ENCODE measurements at regions not wholly inside any gene's neighbourhood (a gene's known extent, or its start where the extent isn't known, plus 50 kb on each side); places are given as distances from the start of the nearest gene placed in this dataset.

GRCh38 chr3:83946554-83946953 lies 1012.2 kb upstream of the CADM2 start:
- no peaks in the 10 kb centered on the region for H3K36me3 ChIP-seq (ENCODE audit: low read depth, missing control alignments)
- TF ChIP-seq CTCF (IDR thresholded peaks at IDR 0.05) = no peak
- no peak for TF ChIP-seq POLR2A (IDR thresholded peaks at IDR 0.05)
- 35 to 40% methylated on average over 4 of the region's 4 CpGs for WGBS, 2 donors

GRCh38 chr3:83948771-83949170 lies 1010.0 kb upstream of the CADM2 start:
- Histone ChIP-seq H3K4me1 (no peaks in the 10 kb centered on the region), H3K4me3 (no peak overlapping the region), H3K9me3 (no peaks in the 10 kb centered on the region), H3K36me3 (ENCODE audit: low read depth, missing control alignments) (no peaks in the 10 kb centered on the region), H3K27me3 (no peaks in the 10 kb centered on the region), H3K27ac (no peak overlapping the region)
- no peak for TF ChIP-seq POLR2A (IDR thresholded peaks at IDR 0.05)
- no peak for TF ChIP-seq CTCF (IDR thresholded peaks at IDR 0.05)
- intact Hi-C loops (cut with DNase I; ENCODE audit: low total_unique reads) = no loop called here
- no peak for DNase-seq
- WGBS, 2 donors = 40 to 48% methylated on average over 1 of the region's 1 CpG

More at GRCh38 chr3:83946554-83946953, 1012.2 kb upstream of the CADM2 start:
- no peak overlapping the region for H3K27ac ChIP-seq
- no peaks in the 10 kb centered on the region for H3K9me3 ChIP-seq
- DNase-seq = no peak
- intact Hi-C loops (cut with DNase I; ENCODE audit: low total_unique reads) = no loop called here
- no peak overlapping the region for H3K4me3 ChIP-seq
- H3K4me1 ChIP-seq = no peaks in the 10 kb centered on the region
- H3K27me3 ChIP-seq = no peaks in the 10 kb centered on the region

- 70 to 77% methylated on average over 3 of the region's 3 CpGs for WGBS, 2 donors
- Histone ChIP-seq H3K27ac (no peak overlapping the region), H3K9me3 (no peaks in the 10 kb centered on the region), H3K4me3 (no peak overlapping the region), H3K4me1 (no peaks in the 10 kb centered on the region), H3K36me3 (ENCODE audit: low read depth, missing control alignments) (no peaks in the 10 kb centered on the region), H3K27me3 (no peaks in the 10 kb centered on the region)
- intact Hi-C loops (cut with DNase I; ENCODE audit: low total_unique reads) = no loop called here
- DNase-seq = no peak
- TF ChIP-seq CTCF (IDR thresholded peaks at IDR 0.05) (no peak), POLR2A (IDR thresholded peaks at IDR 0.05) (no peak)
Observed at GRCh38 chr3:83953417-83954089, 1005.2 kb upstream of the CADM2 start.

GRCh38 chr3:83956431-83956830 lies 1002.4 kb upstream of the CADM2 start:
- no peaks in the 10 kb centered on the region for H3K4me1 ChIP-seq
- no peaks in the 10 kb centered on the region for H3K36me3 ChIP-seq (ENCODE audit: low read depth, missing control alignments)
- H3K27me3 ChIP-seq = no peaks in the 10 kb centered on the region
- H3K27ac ChIP-seq = no peak overlapping the region
- TF ChIP-seq CTCF (IDR thresholded peaks at IDR 0.05) = no peak
- TF ChIP-seq POLR2A (IDR thresholded peaks at IDR 0.05) = no peak
- WGBS, 2 donors = 59 to 68% methylated on average over 3 of the region's 3 CpGs
- no peaks in the 10 kb centered on the region for H3K9me3 ChIP-seq
- intact Hi-C loops (cut with DNase I; ENCODE audit: low total_unique reads) = no loop called here
- no peak overlapping the region for H3K4me3 ChIP-seq
- no peak for DNase-seq

GRCh38 chr3:83968356-83968755 lies 990.4 kb upstream of the CADM2 start:
- Histone ChIP-seq H3K36me3 (ENCODE audit: low read depth, missing control alignments) (no peaks in the 10 kb centered on the region), H3K27me3 (no peaks in the 10 kb centered on the region), H3K27ac (no peak overlapping the region), H3K4me1 (no peaks in the 10 kb centered on the region), H3K9me3 (no peaks in the 10 kb centered on the region), H3K4me3 (no peak overlapping the region)
- intact Hi-C loops (cut with DNase I; ENCODE audit: low total_unique reads) = no loop called here
- 89 to 93% methylated on average over 7 of the region's 7 CpGs for WGBS, 2 donors
- no peak for TF ChIP-seq POLR2A (IDR thresholded peaks at IDR 0.05)
- TF ChIP-seq CTCF (IDR thresholded peaks at IDR 0.05) = no peak
- no peak for DNase-seq

All from testis (tissue), 2 donors.